ENCODE measurements at regions not wholly inside any gene's neighbourhood (a gene's known extent, or its start where the extent isn't known, plus 50 kb on each side); places are given as distances from the start of the nearest gene placed in this dataset.

- H3K4me3 ChIP-seq (ENCODE audit: insufficient read length, low read depth), result no peak overlapping the region
- TF ChIP-seq YY1 (IDR thresholded peaks at IDR 0.05; ENCODE audit: insufficient read depth, insufficient read length) (no peak), ZNF274 (IDR thresholded peaks at IDR 0.05; ENCODE audit: low read depth, low read length) (no peak), SUZ12 (IDR thresholded peaks at IDR 0.05; ENCODE audit: extremely low read depth, insufficient read depth, insufficient read length) (no peak)
- no peak overlapping the region for H3K9ac ChIP-seq (ENCODE audit: insufficient read length, low read depth)
- no peaks in the 10 kb centered on the region for H3K27me3 ChIP-seq (ENCODE audit: insufficient read depth, insufficient read length)
- DNase-seq (ENCODE audit: low read depth, low spot score), result no peak
- H3K9me3 ChIP-seq (ENCODE audit: insufficient read depth, low read length), result peaks cover 11% of the 10 kb centered on the region; the same call in 1 of the 2 replicates
- H3K36me3 ChIP-seq (ENCODE audit: insufficient read depth, insufficient read length, low read length), result no peaks in the 10 kb centered on the region
- H3K4me1 ChIP-seq (ENCODE audit: insufficient read depth, insufficient read length), result no peaks in the 10 kb centered on the region
Measured at GRCh38 chr1:222299524-222299923, 248.4 kb downstream of the HHIPL2 start.

- Histone ChIP-seq H3K9me3 (ENCODE audit: insufficient read depth, low read length) (0 out of 2 replicates have a peak, but pooled peaks cover 11% of the 10 kb centered on the region), H3K27me3 (ENCODE audit: insufficient read depth, insufficient read length) (no peaks in the 10 kb centered on the region), H3K4me3 (ENCODE audit: insufficient read length, low read depth) (no peak overlapping the region), H3K36me3 (ENCODE audit: insufficient read depth, insufficient read length, low read length) (no peaks in the 10 kb centered on the region), H3K4me1 (ENCODE audit: insufficient read depth, insufficient read length) (no peaks in the 10 kb centered on the region), H3K9ac (ENCODE audit: insufficient read length, low read depth) (no peak overlapping the region)
- TF ChIP-seq SUZ12 (IDR thresholded peaks at IDR 0.05; ENCODE audit: extremely low read depth, insufficient read depth, insufficient read length) (no peak), ZNF274 (IDR thresholded peaks at IDR 0.05; ENCODE audit: low read depth, low read length) (no peak), YY1 (IDR thresholded peaks at IDR 0.05; ENCODE audit: insufficient read depth, insufficient read length) (no peak)
- DNase-seq (ENCODE audit: low read depth, low spot score), result no peak
Measured at GRCh38 chr1:222290866-222291265, 257.0 kb downstream of the HHIPL2 start.

- no peak overlapping the region for H3K4me3 ChIP-seq (ENCODE audit: insufficient read length, low read depth)
- no peak for TF ChIP-seq YY1 (IDR thresholded peaks at IDR 0.05; ENCODE audit: insufficient read depth, insufficient read length)
- no peak for TF ChIP-seq SUZ12 (IDR thresholded peaks at IDR 0.05; ENCODE audit: extremely low read depth, insufficient read depth, insufficient read length)
- no peak for TF ChIP-seq ZNF274 (IDR thresholded peaks at IDR 0.05; ENCODE audit: low read depth, low read length)
- DNase-seq (ENCODE audit: low read depth, low spot score), result no peak
Measured at GRCh38 chr1:222288053-222288452, 259.9 kb downstream of the HHIPL2 start.

DNA sequence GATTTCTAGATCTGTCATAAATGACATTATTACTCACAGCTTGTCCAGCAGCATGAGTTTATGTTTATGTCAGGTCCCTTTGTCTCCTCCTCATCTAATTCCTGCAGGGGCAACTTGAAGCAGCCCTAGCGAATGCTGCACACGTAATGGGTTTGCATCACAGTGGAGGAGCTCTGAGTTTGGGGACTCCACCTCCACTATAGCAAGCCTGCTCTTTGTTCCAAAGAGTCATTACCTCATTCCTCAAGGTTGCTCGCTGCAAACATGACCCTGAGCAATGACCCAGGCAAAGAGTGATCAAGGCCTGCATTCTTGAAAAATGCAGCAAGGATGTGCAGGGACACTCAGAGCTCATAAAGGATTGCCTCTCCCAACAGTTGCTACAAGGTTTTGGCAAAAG is 261.9 kb downstream of the HHIPL2 start:
- TF ChIP-seq YY1 (IDR thresholded peaks at IDR 0.05; ENCODE audit: insufficient read depth, insufficient read length) (no peak), ZNF274 (IDR thresholded peaks at IDR 0.05; ENCODE audit: low read depth, low read length) (no peak), SUZ12 (IDR thresholded peaks at IDR 0.05; ENCODE audit: extremely low read depth, insufficient read depth, insufficient read length) (no peak)
- Histone ChIP-seq H3K27me3 (ENCODE audit: insufficient read depth, insufficient read length) (no peaks in the 10 kb centered on the region), H3K9me3 (ENCODE audit: insufficient read depth, low read length) (no peaks in the 10 kb centered on the region), H3K9ac (ENCODE audit: insufficient read length, low read depth) (no peak overlapping the region), H3K36me3 (ENCODE audit: insufficient read depth, insufficient read length, low read length) (no peaks in the 10 kb centered on the region), H3K4me1 (ENCODE audit: insufficient read depth, insufficient read length) (no peaks in the 10 kb centered on the region), H3K4me3 (ENCODE audit: insufficient read length, low read depth) (no peak overlapping the region)
- peak; percentile 27 for DNase-seq (ENCODE audit: low read depth, low spot score)

More at GRCh38 chr1:222288053-222288452, 259.9 kb downstream of the HHIPL2 start:
- Histone ChIP-seq H3K36me3 (ENCODE audit: insufficient read depth, insufficient read length, low read length) (no peaks in the 10 kb centered on the region), H3K9ac (ENCODE audit: insufficient read length, low read depth) (no peak overlapping the region), H3K4me1 (ENCODE audit: insufficient read depth, insufficient read length) (no peaks in the 10 kb centered on the region), H3K9me3 (ENCODE audit: insufficient read depth, low read length) (no peaks in the 10 kb centered on the region), H3K27me3 (ENCODE audit: insufficient read depth, insufficient read length) (no peaks in the 10 kb centered on the region)

GRCh38 chr1:222285526-222285925 is 262.4 kb downstream of the HHIPL2 start:
- DNase-seq (ENCODE audit: low read depth, low spot score), result no peak
- no peaks in the 10 kb centered on the region for H3K27me3 ChIP-seq (ENCODE audit: insufficient read depth, insufficient read length)
- TF ChIP-seq YY1 (IDR thresholded peaks at IDR 0.05; ENCODE audit: insufficient read depth, insufficient read length) (no peak), SUZ12 (IDR thresholded peaks at IDR 0.05; ENCODE audit: extremely low read depth, insufficient read depth, insufficient read length) (no peak), ZNF274 (IDR thresholded peaks at IDR 0.05; ENCODE audit: low read depth, low read length) (no peak)
- no peaks in the 10 kb centered on the region for H3K4me1 ChIP-seq (ENCODE audit: insufficient read depth, insufficient read length)
- H3K9ac ChIP-seq (ENCODE audit: insufficient read length, low read depth), result no peak overlapping the region
- no peaks in the 10 kb centered on the region for H3K36me3 ChIP-seq (ENCODE audit: insufficient read depth, insufficient read length, low read length)
- H3K9me3 ChIP-seq (ENCODE audit: insufficient read depth, low read length), result no peaks in the 10 kb centered on the region
- no peak overlapping the region for H3K4me3 ChIP-seq (ENCODE audit: insufficient read length, low read depth)

- no peak for DNase-seq (ENCODE audit: low read depth, low spot score)
- no peak overlapping the region for H3K4me3 ChIP-seq (ENCODE audit: insufficient read length, low read depth)
- H3K36me3 ChIP-seq (ENCODE audit: insufficient read depth, insufficient read length, low read length), result no peaks in the 10 kb centered on the region
- H3K9ac ChIP-seq (ENCODE audit: insufficient read length, low read depth), result no peak overlapping the region
- TF ChIP-seq YY1 (IDR thresholded peaks at IDR 0.05; ENCODE audit: insufficient read depth, insufficient read length) (no peak), SUZ12 (IDR thresholded peaks at IDR 0.05; ENCODE audit: extremely low read depth, insufficient read depth, insufficient read length) (no peak), ZNF274 (IDR thresholded peaks at IDR 0.05; ENCODE audit: low read depth, low read length) (no peak)
- H3K4me1 ChIP-seq (ENCODE audit: insufficient read depth, insufficient read length), result no peaks in the 10 kb centered on the region
- no peaks in the 10 kb centered on the region for H3K27me3 ChIP-seq (ENCODE audit: insufficient read depth, insufficient read length)
- H3K9me3 ChIP-seq (ENCODE audit: insufficient read depth, low read length), result peaks cover 3% of the 10 kb centered on the region; the same call in 1 of the 2 replicates
Measured at GRCh38 chr1:222284466-222284865, 263.4 kb downstream of the HHIPL2 start.

- H3K4me1 ChIP-seq (ENCODE audit: insufficient read depth, insufficient read length), result no peaks in the 10 kb centered on the region
- no peaks in the 10 kb centered on the region for H3K36me3 ChIP-seq (ENCODE audit: insufficient read depth, insufficient read length, low read length)
- H3K9ac ChIP-seq (ENCODE audit: insufficient read length, low read depth), result no peak overlapping the region
- H3K9me3 ChIP-seq (ENCODE audit: insufficient read depth, low read length), result peaks cover 4% of the 10 kb centered on the region; the same call in 1 of the 2 replicates
- no peak for TF ChIP-seq SUZ12 (IDR thresholded peaks at IDR 0.05; ENCODE audit: extremely low read depth, insufficient read depth, insufficient read length)
- no peak for TF ChIP-seq YY1 (IDR thresholded peaks at IDR 0.05; ENCODE audit: insufficient read depth, insufficient read length)
- no peak for TF ChIP-seq ZNF274 (IDR thresholded peaks at IDR 0.05; ENCODE audit: low read depth, low read length)
- no peak overlapping the region for H3K4me3 ChIP-seq (ENCODE audit: insufficient read length, low read depth)
- no peaks in the 10 kb centered on the region for H3K27me3 ChIP-seq (ENCODE audit: insufficient read depth, insufficient read length)
- DNase-seq (ENCODE audit: low read depth, low spot score), result no peak
Measured at GRCh38 chr1:222283147-222283768, 264.6 kb downstream of the HHIPL2 start.

Measured in NT2/D1 (cell line).